ENCODE measurements at regions not wholly inside any gene's neighbourhood (a gene's known extent, or its start where the extent isn't known, plus 50 kb on each side); places are given as distances from the start of the nearest gene placed in this dataset.

DNA sequence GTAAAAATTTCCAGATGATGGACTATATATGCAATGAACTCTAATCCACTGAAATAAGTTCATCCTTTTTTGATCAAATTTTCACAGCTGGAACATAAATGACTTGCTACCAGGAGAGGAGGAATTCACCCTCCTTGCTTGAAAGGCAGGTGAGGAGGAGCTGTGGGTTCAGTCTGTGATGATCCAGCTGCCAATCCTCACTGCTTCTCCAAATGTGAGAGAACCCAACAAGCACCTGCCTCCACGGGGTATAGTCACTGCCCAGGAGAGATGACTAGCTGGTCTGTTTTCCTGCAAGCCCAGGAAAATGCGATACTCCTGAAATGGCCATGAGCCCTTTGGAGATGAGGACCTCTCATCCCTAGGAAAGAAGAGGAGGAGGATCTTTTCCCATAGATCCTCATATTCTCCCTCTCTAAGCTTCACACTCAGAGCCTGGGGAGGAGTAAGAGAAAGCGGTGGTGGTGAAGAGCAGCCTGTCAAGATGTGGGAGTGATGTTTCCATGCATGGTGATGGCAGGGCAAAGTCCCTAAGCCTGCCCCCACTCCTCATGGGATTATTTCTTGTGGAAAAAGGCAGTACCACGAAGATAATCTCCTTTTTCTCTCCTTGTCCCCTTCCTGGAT is 77.9 kb upstream of the USP47 start:
- Histone ChIP-seq H3K27ac (no peak overlapping the region), H3K4me1 (no peaks in the 10 kb centered on the region), H3K36me3 (no peaks in the 10 kb centered on the region), H3K27me3 (no peaks in the 10 kb centered on the region), H3K9me3 (no peaks in the 10 kb centered on the region), H3K4me3 (no peak overlapping the region)
- DNase-seq (ENCODE audit: low spot score): no peak
- TF ChIP-seq, protein P1, sequence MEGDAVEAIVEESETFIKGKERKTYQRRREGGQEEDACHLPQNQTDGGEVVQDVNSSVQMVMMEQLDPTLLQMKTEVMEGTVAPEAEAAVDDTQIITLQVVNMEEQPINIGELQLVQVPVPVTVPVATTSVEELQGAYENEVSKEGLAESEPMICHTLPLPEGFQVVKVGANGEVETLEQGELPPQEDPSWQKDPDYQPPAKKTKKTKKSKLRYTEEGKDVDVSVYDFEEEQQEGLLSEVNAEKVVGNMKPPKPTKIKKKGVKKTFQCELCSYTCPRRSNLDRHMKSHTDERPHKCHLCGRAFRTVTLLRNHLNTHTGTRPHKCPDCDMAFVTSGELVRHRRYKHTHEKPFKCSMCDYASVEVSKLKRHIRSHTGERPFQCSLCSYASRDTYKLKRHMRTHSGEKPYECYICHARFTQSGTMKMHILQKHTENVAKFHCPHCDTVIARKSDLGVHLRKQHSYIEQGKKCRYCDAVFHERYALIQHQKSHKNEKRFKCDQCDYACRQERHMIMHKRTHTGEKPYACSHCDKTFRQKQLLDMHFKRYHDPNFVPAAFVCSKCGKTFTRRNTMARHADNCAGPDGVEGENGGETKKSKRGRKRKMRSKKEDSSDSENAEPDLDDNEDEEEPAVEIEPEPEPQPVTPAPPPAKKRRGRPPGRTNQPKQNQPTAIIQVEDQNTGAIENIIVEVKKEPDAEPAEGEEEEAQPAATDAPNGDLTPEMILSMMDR (IDR thresholded peaks at IDR 0.05): no peak

DNA sequence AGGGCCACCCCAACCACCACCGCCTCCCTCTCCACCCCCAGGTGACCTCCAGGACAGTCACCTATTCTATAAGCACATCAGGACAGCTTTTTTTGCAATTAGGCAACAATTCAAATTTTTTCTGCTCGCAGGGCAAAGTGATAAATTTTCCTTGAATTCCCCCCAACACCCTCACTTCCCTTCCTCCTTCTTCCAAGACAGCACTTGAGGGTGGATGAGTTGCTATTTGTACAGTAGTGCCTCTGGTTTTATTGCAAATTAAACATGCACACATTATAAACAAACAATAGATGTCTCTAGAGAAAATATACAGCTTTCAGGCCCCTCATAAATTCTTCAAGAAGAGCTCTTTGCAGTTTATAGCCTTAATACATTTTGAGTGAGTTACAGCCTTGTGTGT is 80.9 kb upstream of the USP47 start:
- Histone ChIP-seq H3K27me3 (no peaks in the 10 kb centered on the region), H3K4me1 (no peaks in the 10 kb centered on the region), H3K27ac (no peak overlapping the region), H3K4me3 (no peak overlapping the region), H3K36me3 (no peaks in the 10 kb centered on the region), H3K9me3 (no peaks in the 10 kb centered on the region)
- no peak for DNase-seq (ENCODE audit: low spot score)
- TF ChIP-seq, protein P1 (IDR thresholded peaks at IDR 0.05): no peak

DNA sequence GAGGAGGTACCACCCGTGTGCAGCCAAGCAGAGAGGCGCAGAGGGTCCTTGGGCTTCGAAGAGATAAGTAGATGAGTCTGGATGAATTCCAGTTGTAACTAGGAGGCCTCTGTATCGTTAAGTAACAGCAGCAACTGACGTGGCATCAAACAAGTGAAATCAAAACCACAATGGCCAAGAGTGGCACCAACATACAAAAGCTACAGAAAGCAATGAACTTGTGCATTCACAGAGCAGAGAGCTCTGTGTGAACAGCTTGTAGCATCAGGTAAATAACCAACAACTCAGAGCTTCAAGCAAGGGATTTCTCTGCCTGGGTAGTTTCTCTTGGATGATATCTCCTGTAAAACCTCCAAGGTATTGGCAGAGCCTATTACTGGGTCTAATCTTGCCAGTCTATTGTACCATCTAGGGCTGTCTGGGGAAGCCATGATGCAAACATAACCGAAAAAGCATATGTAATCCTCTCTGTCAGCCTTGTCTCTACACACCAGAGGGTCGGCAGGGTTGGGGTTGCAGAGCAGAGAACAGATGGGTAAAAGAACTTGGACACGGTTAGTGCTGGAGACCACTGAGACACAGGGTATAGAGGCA is 83.1 kb upstream of the USP47 start:
- no peaks in the 10 kb centered on the region for H3K27me3 ChIP-seq
- H3K36me3 ChIP-seq: no peaks in the 10 kb centered on the region
- TF ChIP-seq, protein P1 (IDR thresholded peaks at IDR 0.05): no peak
- no peaks in the 10 kb centered on the region for H3K9me3 ChIP-seq
- no peak overlapping the region for H3K27ac ChIP-seq
- no peaks in the 10 kb centered on the region for H3K4me1 ChIP-seq
- no peak for DNase-seq (ENCODE audit: low spot score)
- H3K4me3 ChIP-seq: no peak overlapping the region

DNA sequence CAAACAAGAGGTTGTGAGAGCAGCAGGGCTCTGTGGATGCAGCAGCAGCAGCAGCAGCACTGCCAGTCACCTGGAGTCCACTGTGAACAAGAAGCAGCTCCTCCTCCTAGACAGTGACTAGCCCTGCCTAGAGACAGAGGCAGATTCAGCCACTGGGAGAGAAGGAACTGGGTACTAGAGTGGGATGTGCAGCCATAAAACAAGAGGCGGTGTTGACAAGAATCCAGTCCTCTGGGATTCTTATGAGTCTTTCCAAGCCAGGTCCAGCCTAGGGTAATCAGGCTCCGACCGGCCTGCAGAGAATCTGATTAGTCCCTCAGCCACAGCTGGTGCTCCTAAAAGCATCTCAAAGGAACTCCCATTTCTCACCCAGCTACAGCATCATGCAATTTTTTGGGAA is 83.9 kb upstream of the USP47 start:
- Histone ChIP-seq H3K9me3 (no peaks in the 10 kb centered on the region), H3K36me3 (no peaks in the 10 kb centered on the region), H3K4me1 (no peaks in the 10 kb centered on the region), H3K27ac (no peak overlapping the region), H3K4me3 (no peak overlapping the region), H3K27me3 (no peaks in the 10 kb centered on the region)
- no peak for DNase-seq (ENCODE audit: low spot score)
- TF ChIP-seq, protein P1 (IDR thresholded peaks at IDR 0.05): no peak

DNA sequence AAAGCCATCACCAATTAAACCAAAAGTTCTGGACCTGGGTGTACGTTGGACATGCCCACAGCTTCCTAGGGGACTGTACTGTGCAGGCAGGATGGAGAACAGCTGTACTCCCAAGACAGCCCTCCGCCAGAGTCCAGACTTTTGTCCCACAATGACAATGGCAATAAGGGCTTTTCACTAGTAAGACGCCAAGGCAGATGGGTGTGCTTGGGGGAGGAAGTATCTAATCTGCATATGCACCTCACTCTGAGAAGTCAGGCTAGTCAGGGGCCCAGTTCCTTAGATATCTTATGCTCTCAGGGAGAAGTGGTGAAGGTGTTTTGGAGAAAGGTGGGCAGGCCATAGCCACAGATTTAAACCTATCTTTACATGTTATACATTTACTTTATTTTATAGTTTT is 85.1 kb upstream of the USP47 start:
- TF ChIP-seq, protein P1 (IDR thresholded peaks at IDR 0.05): no peak
- DNase-seq (ENCODE audit: low spot score): no peak

DNA sequence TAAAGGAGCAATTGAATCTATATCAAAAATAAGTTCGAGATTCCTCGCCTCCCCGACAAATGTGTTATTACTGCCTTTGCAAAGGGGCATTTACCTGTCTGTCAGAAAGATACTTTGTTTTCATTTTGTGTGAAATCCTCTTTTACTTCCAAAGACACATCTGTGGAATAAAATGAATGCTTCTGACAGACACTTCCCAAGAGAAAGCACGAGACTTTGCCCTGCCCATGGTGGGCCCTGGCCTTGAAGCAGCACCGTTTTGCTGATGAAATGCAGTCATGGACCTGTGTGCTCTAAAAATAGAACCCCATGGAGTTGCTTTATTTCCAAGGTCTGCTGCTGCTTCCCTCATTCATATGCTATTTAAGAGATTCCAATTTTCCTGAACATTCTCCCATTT is 85.9 kb upstream of the USP47 start:
- Histone ChIP-seq H3K4me1 (no peaks in the 10 kb centered on the region), H3K9me3 (no peaks in the 10 kb centered on the region)

More for the DNA sequence above, 85.1 kb upstream of the USP47 start:
- no peak overlapping the region for H3K27ac ChIP-seq
- no peaks in the 10 kb centered on the region for H3K27me3 ChIP-seq
- no peaks in the 10 kb centered on the region for H3K9me3 ChIP-seq
- H3K36me3 ChIP-seq: no peaks in the 10 kb centered on the region
- no peaks in the 10 kb centered on the region for H3K4me1 ChIP-seq
- H3K4me3 ChIP-seq: no peak overlapping the region

More for the DNA sequence above, 85.9 kb upstream of the USP47 start:
- no peaks in the 10 kb centered on the region for H3K36me3 ChIP-seq
- H3K27me3 ChIP-seq: no peaks in the 10 kb centered on the region
- no peak overlapping the region for H3K4me3 ChIP-seq
- TF ChIP-seq, protein P1 (IDR thresholded peaks at IDR 0.05): no peak
- H3K27ac ChIP-seq: no peak overlapping the region
- no peak for DNase-seq (ENCODE audit: low spot score)
